ENCODE measurements at regions not wholly inside any gene's neighbourhood (a gene's known extent, or its start where the extent isn't known, plus 50 kb on each side); places are given as distances from the start of the nearest gene placed in this dataset.
"Not testable (repeated sequence)": the region's sequence is repeated elsewhere in the genome, so short reads cannot be mapped to it uniquely, and the experiment has no call there.

GRCh38 chr18:10148189-10148929 lies 234.5 kb downstream of the VAPA start:
- no peak for TF ChIP-seq CTCF (IDR thresholded peaks at IDR 0.05; ENCODE audit: insufficient read depth, low read depth, low read length)
- no peak overlapping the region for H3K4me3 ChIP-seq (ENCODE audit: low read depth, low read length)
- DNase-seq (ENCODE audit: low read depth), result no peak

GRCh38 chr18:10149768-10150556 lies 236.1 kb downstream of the VAPA start:
- no peak for TF ChIP-seq CTCF (IDR thresholded peaks at IDR 0.05; ENCODE audit: insufficient read depth, low read depth, low read length)
- no peak overlapping the region for H3K4me3 ChIP-seq (ENCODE audit: low read depth, low read length)
- DNase-seq (ENCODE audit: low read depth), result no peak

- H3K4me3 ChIP-seq (ENCODE audit: low read depth, low read length); DNase-seq (ENCODE audit: low read depth): not testable (repeated sequence)
Observed at GRCh38 chr18:10150576-10150975, 236.8 kb downstream of the VAPA start.

- DNase-seq (ENCODE audit: low read depth), result no peak
- no peak for TF ChIP-seq CTCF (IDR thresholded peaks at IDR 0.05; ENCODE audit: insufficient read depth, low read depth, low read length)
- no peak overlapping the region for H3K4me3 ChIP-seq (ENCODE audit: low read depth, low read length)
Observed at GRCh38 chr18:10152475-10152874, 238.7 kb downstream of the VAPA start.

- no peak for TF ChIP-seq CTCF (IDR thresholded peaks at IDR 0.05; ENCODE audit: insufficient read depth, low read depth, low read length)
- no peak overlapping the region for H3K4me3 ChIP-seq (ENCODE audit: low read depth, low read length)
- DNase-seq (ENCODE audit: low read depth), result no peak
Observed at GRCh38 chr18:10153924-10154752, 240.3 kb downstream of the VAPA start.

GRCh38 chr18:10157706-10158105 lies 243.9 kb downstream of the VAPA start:
- no peak for TF ChIP-seq CTCF (IDR thresholded peaks at IDR 0.05; ENCODE audit: insufficient read depth, low read depth, low read length)
- DNase-seq (ENCODE audit: low read depth), result no peak
- no peak overlapping the region for H3K4me3 ChIP-seq (ENCODE audit: low read depth, low read length)

- DNase-seq (ENCODE audit: low read depth), result no peak
- no peak overlapping the region for H3K4me3 ChIP-seq (ENCODE audit: low read depth, low read length)
- TF ChIP-seq CTCF (IDR thresholded peaks at IDR 0.05; ENCODE audit: insufficient read depth, low read depth, low read length), result no peak
Observed at GRCh38 chr18:10160251-10160650, 246.4 kb downstream of the VAPA start.
